GM18868 (cell line): ENCODE measurements at regions not wholly inside any gene's neighbourhood (a gene's known extent, or its start where the extent isn't known, plus 50 kb on each side); places are given as distances from the start of the nearest gene placed in this dataset.

ENCODE experiments used
- ATAC-seq: cut with Tn5 transposase; IDR thresholded peaks from one replicate; pipeline ENCODE4 v1.9.1; 2021; ENCODE audit warnings: mild to moderate bottlenecking, moderate library complexity; ENCODE audit not compliant: unreplicated experiment

GRCh38 chrX:27924718-27925117 is 56.5 kb downstream of the DCAF8L1 start:
- no peak for ATAC-seq

- ATAC-seq: no peak
Observed at GRCh38 chrX:27924261-27924660, 57.0 kb downstream of the DCAF8L1 start.

GRCh38 chrX:27918799-27919198 is 62.5 kb downstream of the DCAF8L1 start:
- no peak for ATAC-seq

GRCh38 chrX:27917713-27918500 is 63.3 kb downstream of the DCAF8L1 start:
- ATAC-seq: peak; percentile 53

- peak; percentile 90 for ATAC-seq
Observed at GRCh38 chrX:27915617-27916016, 65.6 kb downstream of the DCAF8L1 start.

GRCh38 chrX:27910412-27910811 is 70.8 kb downstream of the DCAF8L1 start:
- ATAC-seq: no peak

GRCh38 chrX:27903960-27904359 is 77.3 kb downstream of the DCAF8L1 start:
- no peak for ATAC-seq

- ATAC-seq: no peak
Observed at GRCh38 chrX:27893871-27894270, 86.1 kb downstream of the MAGEB10 start.

GRCh38 chrX:27893211-27893610 is 85.4 kb downstream of the MAGEB10 start:
- ATAC-seq: no peak

- ATAC-seq: no peak
Observed at GRCh38 chrX:27890611-27891010, 82.8 kb downstream of the MAGEB10 start.

- ATAC-seq: no peak
Observed at GRCh38 chrX:27889878-27890277, 82.1 kb downstream of the MAGEB10 start.

- peak; percentile 11 for ATAC-seq
Observed at GRCh38 chrX:27884654-27885053, 76.9 kb downstream of the MAGEB10 start.

- peak; percentile 59 for ATAC-seq
Observed at GRCh38 chrX:27883468-27884092, 75.8 kb downstream of the MAGEB10 start.

- ATAC-seq: peak; percentile 54
Observed at GRCh38 chrX:27882695-27883094, 74.9 kb downstream of the MAGEB10 start.

GRCh38 chrX:27878862-27879261 is 71.1 kb downstream of the MAGEB10 start:
- no peak for ATAC-seq
